ENCODE measurements at regions not wholly inside any gene's neighbourhood (a gene's known extent, or its start where the extent isn't known, plus 50 kb on each side); places are given as distances from the start of the nearest gene placed in this dataset.

GRCh38 chr15:39140060-39140604, 440.7 kb upstream of the THBS1 start:
- TF ChIP-seq, protein P1, sequence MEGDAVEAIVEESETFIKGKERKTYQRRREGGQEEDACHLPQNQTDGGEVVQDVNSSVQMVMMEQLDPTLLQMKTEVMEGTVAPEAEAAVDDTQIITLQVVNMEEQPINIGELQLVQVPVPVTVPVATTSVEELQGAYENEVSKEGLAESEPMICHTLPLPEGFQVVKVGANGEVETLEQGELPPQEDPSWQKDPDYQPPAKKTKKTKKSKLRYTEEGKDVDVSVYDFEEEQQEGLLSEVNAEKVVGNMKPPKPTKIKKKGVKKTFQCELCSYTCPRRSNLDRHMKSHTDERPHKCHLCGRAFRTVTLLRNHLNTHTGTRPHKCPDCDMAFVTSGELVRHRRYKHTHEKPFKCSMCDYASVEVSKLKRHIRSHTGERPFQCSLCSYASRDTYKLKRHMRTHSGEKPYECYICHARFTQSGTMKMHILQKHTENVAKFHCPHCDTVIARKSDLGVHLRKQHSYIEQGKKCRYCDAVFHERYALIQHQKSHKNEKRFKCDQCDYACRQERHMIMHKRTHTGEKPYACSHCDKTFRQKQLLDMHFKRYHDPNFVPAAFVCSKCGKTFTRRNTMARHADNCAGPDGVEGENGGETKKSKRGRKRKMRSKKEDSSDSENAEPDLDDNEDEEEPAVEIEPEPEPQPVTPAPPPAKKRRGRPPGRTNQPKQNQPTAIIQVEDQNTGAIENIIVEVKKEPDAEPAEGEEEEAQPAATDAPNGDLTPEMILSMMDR (IDR thresholded peaks at IDR 0.05) = no peak
- TF ChIP-seq POLR2A (IDR thresholded peaks at IDR 0.05) (no peak), POLR2AphosphoS5 (IDR thresholded peaks at IDR 0.05; ENCODE audit: insufficient read depth in 1 of 2, low read depth in 1 of 2) (no peak)

Data from vagina (tissue), 2 donors.